T follicular helper cell (primary cell): ENCODE measurements at regions not wholly inside any gene's neighbourhood (a gene's known extent, or its start where the extent isn't known, plus 50 kb on each side); places are given as distances from the start of the nearest gene placed in this dataset.

Experiments used
- DNase-seq: peaks from one replicate; pipeline ENCODE4 v3.0.0-alpha.2; 2020; ENCODE audit warnings: low read depth

- no peak for DNase-seq
Observed at GRCh38 chr6:14965424-14966075, 280.3 kb upstream of the JARID2 start.

GRCh38 chr6:14966096-14966905, 279.6 kb upstream of the JARID2 start:
- no peak for DNase-seq

- no peak for DNase-seq
Observed at GRCh38 chr6:14966906-14967711, 278.8 kb upstream of the JARID2 start.

GRCh38 chr6:14968056-14968637, 277.7 kb upstream of the JARID2 start:
- DNase-seq, result no peak

- no peak for DNase-seq
Observed at GRCh38 chr6:14969126-14969525, 276.7 kb upstream of the JARID2 start.

GRCh38 chr6:14972379-14973067, 273.3 kb upstream of the JARID2 start:
- DNase-seq, result no peak

- no peak for DNase-seq
Observed at GRCh38 chr6:14974372-14974771, 271.5 kb upstream of the JARID2 start.

GRCh38 chr6:14974792-14975470, 270.9 kb upstream of the JARID2 start:
- DNase-seq, result no peak

- no peak for DNase-seq
Observed at GRCh38 chr6:14975471-14975817, 270.4 kb upstream of the JARID2 start.

- DNase-seq, result no peak
Observed at GRCh38 chr6:14977747-14978382, 268.0 kb upstream of the JARID2 start.

GRCh38 chr6:14981960-14982359, 263.9 kb upstream of the JARID2 start:
- no peak for DNase-seq

- no peak for DNase-seq
Observed at GRCh38 chr6:14983599-14984518, 262.0 kb upstream of the JARID2 start.

GRCh38 chr6:14984519-14984853, 261.4 kb upstream of the JARID2 start:
- no peak for DNase-seq

- no peak for DNase-seq
Observed at GRCh38 chr6:14985366-14985765, 260.5 kb upstream of the JARID2 start.

GRCh38 chr6:14986370-14986769, 259.5 kb upstream of the JARID2 start:
- no peak for DNase-seq

GRCh38 chr6:14987490-14987889, 258.4 kb upstream of the JARID2 start:
- no peak for DNase-seq

GRCh38 chr6:14992382-14992781, 253.5 kb upstream of the JARID2 start:
- DNase-seq, result no peak

- DNase-seq, result no peak
Observed at GRCh38 chr6:14995208-14995607, 250.7 kb upstream of the JARID2 start.

GRCh38 chr6:14995966-14996602, 249.8 kb upstream of the JARID2 start:
- no peak for DNase-seq
